ENCODE measurements at regions not wholly inside any gene's neighbourhood (a gene's known extent, or its start where the extent isn't known, plus 50 kb on each side); places are given as distances from the start of the nearest gene placed in this dataset.

DNA sequence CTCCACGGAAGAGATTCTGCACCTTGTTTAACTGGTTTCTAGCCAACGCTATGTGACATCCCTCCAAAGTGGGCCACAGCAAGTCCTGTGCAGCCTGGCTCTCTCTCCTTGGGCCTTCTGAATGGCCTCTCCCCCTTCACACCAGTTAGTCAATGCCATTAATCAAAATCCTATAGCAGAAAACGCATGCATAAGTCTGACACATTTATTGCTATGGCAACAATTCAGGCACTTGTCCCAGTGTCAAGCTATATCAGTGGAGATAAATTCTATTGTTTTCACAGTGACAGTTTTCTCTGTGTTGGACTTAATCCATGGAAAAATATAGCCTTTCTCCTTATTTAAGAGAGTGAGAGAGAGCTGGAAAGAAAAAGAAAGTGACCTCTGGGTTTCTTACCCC, 87.2 kb upstream of the TOX3 start:
- TF ChIP-seq, protein P1, sequence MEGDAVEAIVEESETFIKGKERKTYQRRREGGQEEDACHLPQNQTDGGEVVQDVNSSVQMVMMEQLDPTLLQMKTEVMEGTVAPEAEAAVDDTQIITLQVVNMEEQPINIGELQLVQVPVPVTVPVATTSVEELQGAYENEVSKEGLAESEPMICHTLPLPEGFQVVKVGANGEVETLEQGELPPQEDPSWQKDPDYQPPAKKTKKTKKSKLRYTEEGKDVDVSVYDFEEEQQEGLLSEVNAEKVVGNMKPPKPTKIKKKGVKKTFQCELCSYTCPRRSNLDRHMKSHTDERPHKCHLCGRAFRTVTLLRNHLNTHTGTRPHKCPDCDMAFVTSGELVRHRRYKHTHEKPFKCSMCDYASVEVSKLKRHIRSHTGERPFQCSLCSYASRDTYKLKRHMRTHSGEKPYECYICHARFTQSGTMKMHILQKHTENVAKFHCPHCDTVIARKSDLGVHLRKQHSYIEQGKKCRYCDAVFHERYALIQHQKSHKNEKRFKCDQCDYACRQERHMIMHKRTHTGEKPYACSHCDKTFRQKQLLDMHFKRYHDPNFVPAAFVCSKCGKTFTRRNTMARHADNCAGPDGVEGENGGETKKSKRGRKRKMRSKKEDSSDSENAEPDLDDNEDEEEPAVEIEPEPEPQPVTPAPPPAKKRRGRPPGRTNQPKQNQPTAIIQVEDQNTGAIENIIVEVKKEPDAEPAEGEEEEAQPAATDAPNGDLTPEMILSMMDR (conservative IDR thresholded peaks at IDR 0.05; ENCODE audit: low read length): no peak
- TF ChIP-seq EZH2phosphoT487 (IDR thresholded peaks at IDR 0.05; ENCODE audit: borderline replicate concordance): no peak

All from Loucy (cell line).